ENCODE measurements at regions not wholly inside any gene's neighbourhood (a gene's known extent, or its start where the extent isn't known, plus 50 kb on each side); places are given as distances from the start of the nearest gene placed in this dataset.

GRCh38 chr20:24118441-24119175 is 130.0 kb upstream of the GGTLC1 start:
- TF ChIP-seq, protein P1, sequence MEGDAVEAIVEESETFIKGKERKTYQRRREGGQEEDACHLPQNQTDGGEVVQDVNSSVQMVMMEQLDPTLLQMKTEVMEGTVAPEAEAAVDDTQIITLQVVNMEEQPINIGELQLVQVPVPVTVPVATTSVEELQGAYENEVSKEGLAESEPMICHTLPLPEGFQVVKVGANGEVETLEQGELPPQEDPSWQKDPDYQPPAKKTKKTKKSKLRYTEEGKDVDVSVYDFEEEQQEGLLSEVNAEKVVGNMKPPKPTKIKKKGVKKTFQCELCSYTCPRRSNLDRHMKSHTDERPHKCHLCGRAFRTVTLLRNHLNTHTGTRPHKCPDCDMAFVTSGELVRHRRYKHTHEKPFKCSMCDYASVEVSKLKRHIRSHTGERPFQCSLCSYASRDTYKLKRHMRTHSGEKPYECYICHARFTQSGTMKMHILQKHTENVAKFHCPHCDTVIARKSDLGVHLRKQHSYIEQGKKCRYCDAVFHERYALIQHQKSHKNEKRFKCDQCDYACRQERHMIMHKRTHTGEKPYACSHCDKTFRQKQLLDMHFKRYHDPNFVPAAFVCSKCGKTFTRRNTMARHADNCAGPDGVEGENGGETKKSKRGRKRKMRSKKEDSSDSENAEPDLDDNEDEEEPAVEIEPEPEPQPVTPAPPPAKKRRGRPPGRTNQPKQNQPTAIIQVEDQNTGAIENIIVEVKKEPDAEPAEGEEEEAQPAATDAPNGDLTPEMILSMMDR (IDR thresholded peaks at IDR 0.05): no peak
- TF ChIP-seq POLR2A (IDR thresholded peaks at IDR 0.05): no peak
- Histone ChIP-seq H3K27ac (no peak overlapping the region), H3K4me3 (no peak overlapping the region), H3K4me1 (peaks cover 0 to 7% (median 0%) of the 10 kb centered on the region in 12 donors), H3K36me3 (no peaks in the 10 kb centered on the region), H3K27me3 (peaks cover 0 to 27% (median 0%) of the 10 kb centered on the region in 9 donors), H3K9me3 (no peaks in the 10 kb centered on the region)
- peak in 3 of 4 donors; percentile 36 to 55 (median 47) for ATAC-seq
- intact Hi-C loops (cut with DNase I): no loop called here
- WGBS, 4 donors: 37 to 51% (median 42%) methylated on average over 15 to 16 of the region's 16 CpGs
- DNase-seq: no peak

DNA sequence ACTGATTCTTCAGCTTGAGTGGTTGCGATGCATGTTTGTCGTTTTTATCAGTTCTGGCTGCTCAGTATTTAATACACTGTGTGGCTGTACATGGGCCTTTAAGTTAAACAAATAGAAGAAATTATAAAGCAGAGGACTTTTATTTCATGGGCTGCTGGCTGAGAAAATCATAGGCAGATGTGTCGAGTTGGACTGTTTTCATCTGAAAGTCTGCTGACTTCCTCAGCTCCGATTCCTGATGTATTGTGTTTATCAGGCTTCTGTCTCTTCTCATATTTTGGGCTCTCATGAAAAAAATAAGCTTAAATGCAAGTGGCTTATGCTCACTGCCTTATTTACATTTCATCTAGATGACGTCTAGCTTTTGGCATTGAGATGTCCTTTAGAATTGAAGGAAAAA is 129.5 kb upstream of the GGTLC1 start:
- Histone ChIP-seq H3K36me3 (no peaks in the 10 kb centered on the region), H3K27me3 (peaks cover 0 to 27% (median 0%) of the 10 kb centered on the region in 9 donors), H3K4me3 (no peak overlapping the region), H3K4me1 (peaks cover 0 to 7% (median 0%) of the 10 kb centered on the region in 12 donors), H3K27ac (no peak overlapping the region), H3K9me3 (no peaks in the 10 kb centered on the region)
- 42 to 50% (median 46%) methylated on average over 5 of the region's 5 CpGs for WGBS, 4 donors
- no peak for DNase-seq
- intact Hi-C loops (cut with DNase I): no loop called here
- TF ChIP-seq POLR2A (IDR thresholded peaks at IDR 0.05): no peak
- TF ChIP-seq, protein P1 (IDR thresholded peaks at IDR 0.05): no peak
- ATAC-seq: no peak

DNA sequence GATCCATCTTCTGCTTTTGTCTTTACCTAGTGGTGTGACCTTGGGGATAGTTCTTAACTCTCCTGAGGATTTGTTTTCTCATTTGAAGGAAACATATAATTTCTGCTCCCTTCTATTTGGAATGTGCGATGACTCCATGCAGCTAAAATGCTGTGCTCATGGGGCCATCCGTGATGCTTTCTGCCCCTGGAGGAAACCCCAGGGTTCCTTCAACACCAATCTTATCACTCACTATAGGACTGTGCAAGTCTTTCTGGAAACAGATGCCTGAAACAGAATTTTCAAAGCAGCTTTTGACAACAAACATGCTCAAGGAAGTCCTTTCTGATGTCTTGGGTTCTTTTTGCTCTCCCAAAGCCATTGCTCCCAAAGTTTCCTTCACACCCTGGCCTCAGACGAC is 128.8 kb upstream of the GGTLC1 start:
- DNase-seq (no peak), ATAC-seq (no peak)
- Histone ChIP-seq H3K4me3 (no peak overlapping the region), H3K4me1 (peaks cover 0 to 7% (median 0%) of the 10 kb centered on the region in 12 donors), H3K27me3 (peaks cover 0 to 33% (median 0%) of the 10 kb centered on the region in 9 donors), H3K36me3 (no peaks in the 10 kb centered on the region), H3K9me3 (no peaks in the 10 kb centered on the region), H3K27ac (no peak overlapping the region)
- TF ChIP-seq POLR2A (IDR thresholded peaks at IDR 0.05): no peak
- TF ChIP-seq, protein P1 (IDR thresholded peaks at IDR 0.05): no peak
- intact Hi-C loops (cut with DNase I): no loop called here
- WGBS, 4 donors: 43 to 68% (median 52%) methylated on average over 3 of the region's 3 CpGs

DNA sequence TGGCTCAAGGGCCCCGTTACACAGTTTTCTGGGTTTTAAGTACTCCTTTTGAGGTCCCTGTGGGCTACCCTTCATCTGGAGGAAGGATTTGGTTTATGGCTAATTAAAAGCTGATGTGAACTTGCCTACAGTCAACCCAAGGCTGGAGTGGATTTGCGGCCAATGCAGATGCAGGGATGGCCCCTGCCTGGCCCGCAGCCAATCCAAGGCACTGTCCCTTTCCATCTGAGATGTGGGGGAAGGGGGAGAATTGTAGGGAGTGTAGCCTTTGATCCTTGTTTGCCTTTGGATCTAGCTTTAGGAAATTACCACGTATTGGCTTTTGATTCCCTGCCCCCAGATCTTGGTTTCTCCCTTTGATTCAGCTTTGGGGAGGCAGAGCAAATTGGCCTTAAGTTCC is 128.0 kb upstream of the GGTLC1 start:
- no peaks in the 10 kb centered on the region for H3K36me3 ChIP-seq
- TF ChIP-seq POLR2A (IDR thresholded peaks at IDR 0.05): no peak
- TF ChIP-seq, protein P1 (IDR thresholded peaks at IDR 0.05): no peak
- intact Hi-C loops (cut with DNase I): no loop called here
- ATAC-seq (no peak), DNase-seq (no peak)
- peaks cover 0 to 35% (median 0%) of the 10 kb centered on the region in 9 donors for H3K27me3 ChIP-seq
- no peak overlapping the region for H3K4me3 ChIP-seq
- 73 to 82% (median 79%) methylated on average over 4 of the region's 4 CpGs for WGBS, 4 donors
- H3K27ac ChIP-seq: no peak overlapping the region
- H3K4me1 ChIP-seq: peaks cover 0 to 7% (median 0%) of the 10 kb centered on the region in 12 donors
- no peaks in the 10 kb centered on the region for H3K9me3 ChIP-seq

Data from heart left ventricle (tissue), 16 donors.